ENCODE measurements at regions not wholly inside any gene's neighbourhood (a gene's known extent, or its start where the extent isn't known, plus 50 kb on each side); places are given as distances from the start of the nearest gene placed in this dataset.

GRCh38 chr7:125390981-125391380 is 461.4 kb upstream of the POT1 start:
- TF ChIP-seq EZH2 (IDR thresholded peaks at IDR 0.05; ENCODE audit: borderline replicate concordance): no peak
- TF ChIP-seq EZH2phosphoT487 (IDR thresholded peaks at IDR 0.05; ENCODE audit: low read depth, severe bottlenecking, unreplicated experiment): no peak
- TF ChIP-seq CTCF (IDR thresholded peaks at IDR 0.05; ENCODE audit: poor library complexity): no peak
- no peaks in the 10 kb centered on the region for H3K9me3 ChIP-seq (ENCODE audit: low read depth)
- H2AFZ ChIP-seq: no peak overlapping the region
- no peaks in the 10 kb centered on the region for H3K36me3 ChIP-seq (replicated peaks; ENCODE audit: insufficient read depth, low read depth)
- WGBS (ENCODE audit: low lambda C conversion rate, missing lambda C conversion rate): 51% methylated on average over 3 of the region's 3 CpGs
- no peak overlapping the region for H3K27ac ChIP-seq
- no peak overlapping the region for H3K4me3 ChIP-seq
- DNase-seq (ENCODE audit: low spot score): no peak
- no peaks in the 10 kb centered on the region for H3K4me1 ChIP-seq (ENCODE audit: insufficient read depth)
- no peak overlapping the region for H3K4me2 ChIP-seq
- H4K20me1 ChIP-seq (ENCODE audit: insufficient read depth, poor library complexity, severe bottlenecking): no peaks in the 10 kb centered on the region
- no peaks in the 10 kb centered on the region for H3K9me2 ChIP-seq (replicated peaks; ENCODE audit: insufficient read depth)
- no peaks in the 10 kb centered on the region for H3K27me3 ChIP-seq
- H3K79me2 ChIP-seq: no peaks in the 10 kb centered on the region

GRCh38 chr7:125386211-125386610 is 456.6 kb upstream of the POT1 start:
- no peak for TF ChIP-seq EZH2phosphoT487 (IDR thresholded peaks at IDR 0.05; ENCODE audit: low read depth, severe bottlenecking, unreplicated experiment)
- no peak for TF ChIP-seq EZH2 (IDR thresholded peaks at IDR 0.05; ENCODE audit: borderline replicate concordance)
- TF ChIP-seq CTCF (IDR thresholded peaks at IDR 0.05; ENCODE audit: poor library complexity): no peak
- Histone ChIP-seq H4K20me1 (ENCODE audit: insufficient read depth, poor library complexity, severe bottlenecking) (no peaks in the 10 kb centered on the region), H3K27ac (no peak overlapping the region), H3K9me3 (ENCODE audit: low read depth) (no peaks in the 10 kb centered on the region), H3K4me3 (no peak overlapping the region), H3K4me2 (no peak overlapping the region), H3K79me2 (no peaks in the 10 kb centered on the region), H3K4me1 (ENCODE audit: insufficient read depth) (no peaks in the 10 kb centered on the region), H3K36me3 (replicated peaks; ENCODE audit: insufficient read depth, low read depth) (no peaks in the 10 kb centered on the region), H2AFZ (no peak overlapping the region), H3K9me2 (replicated peaks; ENCODE audit: insufficient read depth) (no peaks in the 10 kb centered on the region), H3K27me3 (no peaks in the 10 kb centered on the region)
- DNase-seq (ENCODE audit: low spot score): no peak
- whole genome bisulfite sequencing (ENCODE audit: low lambda C conversion rate, missing lambda C conversion rate): 32% methylated on average over 3 of the region's 3 CpGs

GRCh38 chr7:125383324-125383723 is 453.7 kb upstream of the POT1 start:
- Histone ChIP-seq H3K36me3 (replicated peaks; ENCODE audit: insufficient read depth, low read depth) (no peaks in the 10 kb centered on the region), H3K4me3 (no peak overlapping the region), H3K9me3 (ENCODE audit: low read depth) (no peaks in the 10 kb centered on the region), H3K9me2 (replicated peaks; ENCODE audit: insufficient read depth) (no peaks in the 10 kb centered on the region), H3K27ac (no peak overlapping the region), H3K4me2 (no peak overlapping the region), H2AFZ (no peak overlapping the region), H4K20me1 (ENCODE audit: insufficient read depth, poor library complexity, severe bottlenecking) (no peaks in the 10 kb centered on the region), H3K27me3 (no peaks in the 10 kb centered on the region), H3K4me1 (ENCODE audit: insufficient read depth) (no peaks in the 10 kb centered on the region), H3K79me2 (no peaks in the 10 kb centered on the region)
- whole genome bisulfite sequencing (ENCODE audit: low lambda C conversion rate, missing lambda C conversion rate): 39% methylated on average over 2 of the region's 2 CpGs
- TF ChIP-seq EZH2phosphoT487 (IDR thresholded peaks at IDR 0.05; ENCODE audit: low read depth, severe bottlenecking, unreplicated experiment): no peak
- TF ChIP-seq CTCF (IDR thresholded peaks at IDR 0.05; ENCODE audit: poor library complexity): no peak
- no peak for DNase-seq (ENCODE audit: low spot score)

GRCh38 chr7:125382401-125382800 is 452.8 kb upstream of the POT1 start:
- H3K4me3 ChIP-seq: no peak overlapping the region
- H3K79me2 ChIP-seq: no peaks in the 10 kb centered on the region
- no peak overlapping the region for H2AFZ ChIP-seq
- no peak overlapping the region for H3K27ac ChIP-seq
- no peaks in the 10 kb centered on the region for H3K9me2 ChIP-seq (replicated peaks; ENCODE audit: insufficient read depth)
- no peaks in the 10 kb centered on the region for H3K9me3 ChIP-seq (ENCODE audit: low read depth)
- no peaks in the 10 kb centered on the region for H3K4me1 ChIP-seq (ENCODE audit: insufficient read depth)
- no peak for DNase-seq (ENCODE audit: low spot score)
- no peaks in the 10 kb centered on the region for H4K20me1 ChIP-seq (ENCODE audit: insufficient read depth, poor library complexity, severe bottlenecking)
- H3K4me2 ChIP-seq: no peak overlapping the region
- 94% methylated on average over 1 of the region's 1 CpG for WGBS (ENCODE audit: low lambda C conversion rate, missing lambda C conversion rate)
- no peaks in the 10 kb centered on the region for H3K27me3 ChIP-seq
- no peak for TF ChIP-seq EZH2 (IDR thresholded peaks at IDR 0.05; ENCODE audit: borderline replicate concordance)
- no peak for TF ChIP-seq CTCF (IDR thresholded peaks at IDR 0.05; ENCODE audit: poor library complexity)
- no peak for TF ChIP-seq EZH2phosphoT487 (IDR thresholded peaks at IDR 0.05; ENCODE audit: low read depth, severe bottlenecking, unreplicated experiment)
- no peaks in the 10 kb centered on the region for H3K36me3 ChIP-seq (replicated peaks; ENCODE audit: insufficient read depth, low read depth)

Data from hepatocyte (in vitro differentiated cells).